Gastrocnemius medialis (tissue), 4 donors: ENCODE measurements at regions not wholly inside any gene's neighbourhood (a gene's known extent, or its start where the extent isn't known, plus 50 kb on each side); places are given as distances from the start of the nearest gene placed in this dataset.

Experiments used
- CTCF ChIP-seq, 5 experiments: fragments of 450-650 bp in 3 of 5; fragments of 200-600 bp in 2 of 5; sonication (generic) in 2 of 5; IDR thresholded peaks in 4 of 5; conservative IDR thresholded peaks in 1 of 5; 1 replicate in 4 of 5; 2 replicates in 1 of 5; pipeline ENCODE4 v1.5.1; 2016 to 2019; ENCODE audit warnings: antibody characterized with exemption in 5 of 5, mild to moderate bottlenecking in 3 of 5, moderate library complexity in 3 of 5
- POLR2A ChIP-seq, 2 donors: fragments of 450-650 bp; IDR thresholded peaks; one replicate each; pipeline ENCODE4 v1.6.1; 2017; ENCODE audit warnings: antibody characterized with exemption in 2 of 2, mild to moderate bottlenecking in 2 of 2, moderate library complexity in 2 of 2

GRCh38 chr2:16330571-16330970 lies 335.1 kb downstream of the CYRIA start:
- TF ChIP-seq CTCF (IDR thresholded peaks at IDR 0.05 in 4 of 5, conservative IDR thresholded peaks at IDR 0.05 in 1 of 5) (no peak), POLR2A (IDR thresholded peaks at IDR 0.05) (no peak)
